GM21528 (cell line): ENCODE measurements at regions not wholly inside any gene's neighbourhood (a gene's known extent, or its start where the extent isn't known, plus 50 kb on each side); places are given as distances from the start of the nearest gene placed in this dataset.

Source experiments
- ATAC-seq: cut with Tn5 transposase; IDR thresholded peaks from one replicate; pipeline ENCODE4 v1.9.1; 2021; ENCODE audit warnings: mild to moderate bottlenecking, moderate library complexity; ENCODE audit not compliant: unreplicated experiment, low FRiP score

DNA sequence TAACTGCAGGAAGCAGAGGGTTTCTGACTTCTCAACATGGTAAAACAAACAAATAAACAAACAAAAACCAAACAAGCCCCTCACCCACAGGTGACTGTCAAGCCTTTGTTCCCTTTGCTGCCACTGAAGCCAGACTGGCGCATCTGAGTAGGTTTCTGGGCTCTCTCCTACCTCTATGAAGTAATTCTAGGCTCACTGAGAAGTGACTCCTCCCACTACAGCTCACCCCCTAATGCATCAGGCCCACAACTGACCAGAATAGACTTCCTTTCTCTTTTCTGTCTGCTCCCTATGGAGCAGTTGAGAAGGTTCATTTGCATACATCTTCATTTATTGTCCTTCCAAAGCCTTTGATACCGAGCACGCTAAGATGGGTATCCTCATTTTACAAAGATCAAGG lies 77.0 kb upstream of the CCL2 start:
- no peak for ATAC-seq

DNA sequence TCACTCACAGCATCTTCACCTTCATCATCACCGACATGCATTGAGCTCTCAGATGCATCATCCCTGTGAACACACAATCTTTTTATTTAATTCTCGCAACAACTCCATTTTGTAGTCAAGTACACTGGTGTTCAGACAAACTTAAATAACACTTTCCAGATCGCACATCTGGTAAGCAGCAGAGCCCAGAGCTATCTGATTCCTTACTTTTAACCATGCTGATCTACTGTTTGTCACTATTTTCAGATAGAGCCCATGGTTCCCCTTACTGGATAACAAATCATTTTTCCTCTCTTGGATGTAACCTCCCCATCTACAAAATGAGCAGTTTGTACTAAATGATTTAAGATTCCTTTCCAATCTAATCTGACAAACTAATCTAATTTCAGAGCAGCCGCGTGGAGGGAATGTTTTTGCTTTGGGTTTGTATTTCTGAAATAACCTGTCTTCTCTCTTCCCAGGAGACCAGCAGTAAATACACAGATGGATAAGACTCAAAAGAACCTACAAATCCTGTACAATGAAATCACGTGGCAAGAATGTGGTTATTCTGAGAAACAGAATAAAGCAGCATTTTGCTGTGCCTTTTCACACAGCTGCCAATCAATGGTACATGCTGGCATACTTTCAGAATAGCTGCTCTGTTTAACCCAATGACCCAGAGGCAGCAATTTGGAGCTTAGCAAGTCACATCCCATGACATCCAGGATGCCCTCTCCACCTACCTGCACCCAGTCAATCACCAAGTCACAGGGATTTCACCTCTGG lies 72.9 kb upstream of the CCL2 start:
- ATAC-seq = no peak

DNA sequence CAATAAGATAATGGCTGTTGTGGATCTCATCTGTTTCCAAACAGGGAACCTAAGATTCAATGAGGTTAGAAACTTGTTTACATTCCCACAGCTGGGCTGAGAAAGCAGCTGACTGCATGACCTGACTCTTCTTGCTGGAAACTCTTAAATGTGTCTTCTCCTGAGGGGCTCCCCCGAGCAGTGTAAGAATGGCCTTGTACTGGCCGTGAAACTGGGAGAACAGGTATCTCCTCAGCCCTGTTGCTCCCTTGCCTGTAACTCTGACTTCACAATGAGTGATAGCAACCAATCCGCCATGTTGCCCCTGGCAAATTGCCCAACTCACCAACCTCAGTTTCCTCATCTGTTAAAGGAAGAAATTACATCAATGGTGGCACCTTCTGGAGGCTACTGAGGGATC lies 59.1 kb upstream of the CCL2 start:
- no peak for ATAC-seq

DNA sequence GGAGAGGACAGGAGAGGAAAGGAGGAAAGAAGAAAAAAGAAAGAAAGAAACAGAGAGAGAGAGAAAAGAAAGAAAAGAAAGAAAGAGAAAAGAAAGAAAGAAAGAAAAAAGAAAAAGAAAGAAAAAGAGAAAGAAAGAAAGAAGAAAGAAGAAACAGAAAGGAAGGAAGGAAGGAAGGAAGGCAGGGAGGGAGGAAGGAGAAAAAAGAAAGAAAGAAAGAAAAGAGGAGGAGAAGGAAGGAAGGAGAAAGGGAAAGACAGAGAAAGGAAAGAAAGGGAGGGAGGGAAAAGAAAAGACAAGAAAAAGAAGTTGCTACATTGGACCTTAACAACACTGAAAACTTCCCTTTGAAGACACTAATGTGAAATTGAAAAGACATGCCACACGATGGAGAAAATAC lies 56.6 kb upstream of the CCL2 start:
- no peak for ATAC-seq

GRCh38 chr17:34199454-34199853 lies 55.6 kb upstream of the CCL2 start:
- no peak for ATAC-seq

GRCh38 chr17:34199932-34200534 lies 55.1 kb upstream of the CCL2 start:
- ATAC-seq = peak; percentile 58

DNA sequence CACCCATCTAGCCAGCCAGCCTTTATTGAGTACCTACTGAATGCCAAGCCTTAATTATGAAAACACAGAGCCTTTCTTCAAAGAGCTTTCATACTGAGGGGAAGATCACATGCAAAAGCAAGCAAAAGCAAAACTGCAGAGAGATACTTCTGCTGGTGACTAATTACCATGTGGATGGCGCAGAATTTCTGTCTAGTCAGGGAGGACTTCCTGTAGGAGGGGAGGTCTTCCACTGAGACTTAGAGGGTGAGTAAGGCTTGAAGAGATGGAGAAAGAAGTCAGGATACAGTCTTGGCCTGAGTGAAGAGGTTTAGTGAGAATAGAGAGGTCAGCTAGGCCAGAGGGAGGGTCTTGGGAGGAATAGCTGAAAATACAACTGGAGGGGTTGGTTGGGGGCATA lies 53.9 kb upstream of the CCL2 start:
- no peak for ATAC-seq

GRCh38 chr17:34201767-34202166 lies 53.3 kb upstream of the CCL2 start:
- ATAC-seq = no peak

GRCh38 chr17:34203018-34203638 lies 52.0 kb upstream of the CCL2 start:
- no peak for ATAC-seq

GRCh38 chr17:34204402-34204801 lies 50.7 kb upstream of the CCL2 start:
- ATAC-seq = no peak
